Type B pancreatic cell (in vitro differentiated cells): ENCODE measurements at regions not wholly inside any gene's neighbourhood (a gene's known extent, or its start where the extent isn't known, plus 50 kb on each side); places are given as distances from the start of the nearest gene placed in this dataset.

Experiments used
- DNase-seq: peaks from one replicate; pipeline ENCODE4 v3.0.0; 2021; ENCODE audit warnings: mixed read lengths; ENCODE audit not compliant: unreplicated experiment; ENCODE audit errors: extremely low spot score
- H3K27ac Mint-ChIP-seq: 2 replicates; pipeline ENCODE4 v1.8.0; 2021; ENCODE audit warnings: mild to moderate bottlenecking, mixed read lengths
- H3K27me3 Mint-ChIP-seq: 2 replicates; pipeline ENCODE4 v1.8.0; 2021; ENCODE audit warnings: mixed read lengths
- H3K36me3 Mint-ChIP-seq: 2 replicates; pipeline ENCODE4 v1.8.0; 2021; ENCODE audit warnings: mixed read lengths
- H3K4me1 Mint-ChIP-seq: one replicate; pipeline ENCODE4 v1.8.0; 2021; ENCODE audit warnings: mixed read lengths; ENCODE audit not compliant: unreplicated experiment
- H3K4me3 Mint-ChIP-seq: 2 replicates; pipeline ENCODE4 v1.8.0; 2021; ENCODE audit warnings: mild to moderate bottlenecking, mixed read lengths
- H3K9me3 Mint-ChIP-seq: 2 replicates; pipeline ENCODE4 v1.8.0; 2021; ENCODE audit warnings: mixed read lengths
- CTCF ChIP-seq: fragments of 200-600 bp; sonication (generic); conservative IDR thresholded peaks from 2 replicates; pipeline ENCODE4 v1.5.0; 2021; ENCODE audit warnings: antibody characterized with exemption, mild to moderate bottlenecking

- no peaks in the 10 kb centered on the region for H3K4me1 Mint-ChIP-seq
- H3K4me3 Mint-ChIP-seq = no peak overlapping the region
- no peak for DNase-seq
- no peaks in the 10 kb centered on the region for H3K9me3 Mint-ChIP-seq
- H3K27me3 Mint-ChIP-seq = no peaks in the 10 kb centered on the region
- no peak for TF ChIP-seq CTCF
- H3K36me3 Mint-ChIP-seq = no peaks in the 10 kb centered on the region
- H3K27ac Mint-ChIP-seq = no peak overlapping the region
These were observed 740.8 kb upstream of the ZEB2 start for GRCh38 chr2:145260674-145261073.

GRCh38 chr2:145260081-145260480 is 740.2 kb upstream of the ZEB2 start:
- TF ChIP-seq CTCF = no peak
- Mint-ChIP-seq H3K4me1 (no peaks in the 10 kb centered on the region), H3K9me3 (no peaks in the 10 kb centered on the region), H3K4me3 (no peak overlapping the region), H3K27ac (no peak overlapping the region), H3K36me3 (no peaks in the 10 kb centered on the region), H3K27me3 (no peaks in the 10 kb centered on the region)
- DNase-seq = no peak

GRCh38 chr2:145258903-145259579 is 739.1 kb upstream of the ZEB2 start:
- no peak for TF ChIP-seq CTCF
- H3K36me3 Mint-ChIP-seq = no peaks in the 10 kb centered on the region
- no peak for DNase-seq
- peaks cover 1% of the 10 kb centered on the region for H3K4me1 Mint-ChIP-seq
- no peak overlapping the region for H3K4me3 Mint-ChIP-seq
- H3K27ac Mint-ChIP-seq = no peak overlapping the region
- H3K27me3 Mint-ChIP-seq = no peaks in the 10 kb centered on the region
- H3K9me3 Mint-ChIP-seq = no peaks in the 10 kb centered on the region

- no peaks in the 10 kb centered on the region for H3K9me3 Mint-ChIP-seq
- H3K4me1 Mint-ChIP-seq = peaks cover 4% of the 10 kb centered on the region
- DNase-seq = no peak
- no peak overlapping the region for H3K27ac Mint-ChIP-seq
- no peaks in the 10 kb centered on the region for H3K27me3 Mint-ChIP-seq
- no peak for TF ChIP-seq CTCF
- H3K36me3 Mint-ChIP-seq = no peaks in the 10 kb centered on the region
- no peak overlapping the region for H3K4me3 Mint-ChIP-seq
These were observed 738.0 kb upstream of the ZEB2 start for GRCh38 chr2:145257931-145258330.

- H3K36me3 Mint-ChIP-seq = no peaks in the 10 kb centered on the region
- H3K27me3 Mint-ChIP-seq = no peaks in the 10 kb centered on the region
- DNase-seq = no peak
- no peak for TF ChIP-seq CTCF
- H3K4me3 Mint-ChIP-seq = no peak overlapping the region
- no peak overlapping the region for H3K27ac Mint-ChIP-seq
- H3K9me3 Mint-ChIP-seq = no peaks in the 10 kb centered on the region
- peaks cover 4% of the 10 kb centered on the region for H3K4me1 Mint-ChIP-seq
These were observed 736.6 kb upstream of the ZEB2 start for GRCh38 chr2:145256551-145256950.

- Mint-ChIP-seq H3K27me3 (no peaks in the 10 kb centered on the region), H3K9me3 (no peaks in the 10 kb centered on the region), H3K27ac (no peak overlapping the region), H3K36me3 (no peaks in the 10 kb centered on the region), H3K4me1 (peaks cover 4% of the 10 kb centered on the region), H3K4me3 (no peak overlapping the region)
- no peak for TF ChIP-seq CTCF
- DNase-seq = no peak
These were observed 734.4 kb upstream of the ZEB2 start for GRCh38 chr2:145254291-145254690.
